ENCODE measurements at regions not wholly inside any gene's neighbourhood (a gene's known extent, or its start where the extent isn't known, plus 50 kb on each side); places are given as distances from the start of the nearest gene placed in this dataset.

GRCh38 chr1:56442290-56442877 is 137.0 kb downstream of the PLPP3 start:
- H3K4me3 ChIP-seq, result no peak overlapping the region
- H3K27me3 ChIP-seq, result no peaks in the 10 kb centered on the region
- H3K36me3 ChIP-seq, result no peaks in the 10 kb centered on the region
- no peak overlapping the region for H3K27ac ChIP-seq
- peaks cover 0 to 41% (median 25%) of the 10 kb centered on the region in 3 donors for H3K4me1 ChIP-seq
- WGBS, 2 donors, result 87 to 95% methylated on average over 2 of the region's 2 CpGs
- intact Hi-C loops (cut with DNase I), result no loop called here
- TF ChIP-seq POLR2A (IDR thresholded peaks at IDR 0.05), result no peak
- TF ChIP-seq, protein P1, sequence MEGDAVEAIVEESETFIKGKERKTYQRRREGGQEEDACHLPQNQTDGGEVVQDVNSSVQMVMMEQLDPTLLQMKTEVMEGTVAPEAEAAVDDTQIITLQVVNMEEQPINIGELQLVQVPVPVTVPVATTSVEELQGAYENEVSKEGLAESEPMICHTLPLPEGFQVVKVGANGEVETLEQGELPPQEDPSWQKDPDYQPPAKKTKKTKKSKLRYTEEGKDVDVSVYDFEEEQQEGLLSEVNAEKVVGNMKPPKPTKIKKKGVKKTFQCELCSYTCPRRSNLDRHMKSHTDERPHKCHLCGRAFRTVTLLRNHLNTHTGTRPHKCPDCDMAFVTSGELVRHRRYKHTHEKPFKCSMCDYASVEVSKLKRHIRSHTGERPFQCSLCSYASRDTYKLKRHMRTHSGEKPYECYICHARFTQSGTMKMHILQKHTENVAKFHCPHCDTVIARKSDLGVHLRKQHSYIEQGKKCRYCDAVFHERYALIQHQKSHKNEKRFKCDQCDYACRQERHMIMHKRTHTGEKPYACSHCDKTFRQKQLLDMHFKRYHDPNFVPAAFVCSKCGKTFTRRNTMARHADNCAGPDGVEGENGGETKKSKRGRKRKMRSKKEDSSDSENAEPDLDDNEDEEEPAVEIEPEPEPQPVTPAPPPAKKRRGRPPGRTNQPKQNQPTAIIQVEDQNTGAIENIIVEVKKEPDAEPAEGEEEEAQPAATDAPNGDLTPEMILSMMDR (IDR thresholded peaks at IDR 0.05), result no peak
- DNase-seq, result no peak
- H3K9me3 ChIP-seq, result no peaks in the 10 kb centered on the region

DNA sequence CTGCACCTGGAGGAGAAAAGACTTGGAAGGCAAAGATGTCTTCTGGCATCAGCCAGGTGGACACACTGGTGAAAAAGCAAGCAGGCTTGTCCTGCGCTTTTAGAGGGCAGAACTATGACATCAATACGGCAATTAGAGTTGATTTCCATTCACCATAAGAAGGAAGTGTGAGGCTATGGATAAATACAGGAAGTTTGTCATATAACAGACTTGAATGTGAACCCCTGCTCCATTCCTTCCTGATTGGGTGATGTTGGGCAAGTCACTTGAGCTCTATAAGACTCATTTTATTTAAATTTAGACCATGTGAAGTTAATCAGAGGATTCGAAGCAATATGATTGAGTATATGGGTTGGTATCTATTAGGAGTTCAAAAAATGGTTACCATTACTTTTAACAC is 137.8 kb downstream of the PLPP3 start:
- Histone ChIP-seq H3K4me3 (no peak overlapping the region), H3K36me3 (no peaks in the 10 kb centered on the region), H3K9me3 (no peaks in the 10 kb centered on the region), H3K27ac (no peak overlapping the region), H3K4me1 (peaks cover 0 to 33% (median 20%) of the 10 kb centered on the region in 3 donors), H3K27me3 (no peaks in the 10 kb centered on the region)
- no peak for DNase-seq
- 64 to 90% methylated on average over 3 of the region's 3 CpGs for WGBS, 2 donors
- no peak for TF ChIP-seq POLR2A (IDR thresholded peaks at IDR 0.05)
- TF ChIP-seq, protein P1 (IDR thresholded peaks at IDR 0.05), result no peak
- intact Hi-C loops (cut with DNase I), result no loop called here

- 16 to 23% methylated on average over 3 of the region's 4 CpGs for WGBS, 2 donors
- Histone ChIP-seq H3K27ac (peak overlapping the region in 1 of 4 donors; percentile 13), H3K4me3 (no peak overlapping the region), H3K4me1 (peaks cover 0 to 40% (median 20%) of the 10 kb centered on the region in 3 donors), H3K27me3 (no peaks in the 10 kb centered on the region), H3K9me3 (no peaks in the 10 kb centered on the region), H3K36me3 (no peaks in the 10 kb centered on the region)
- intact Hi-C loops (cut with DNase I), result no loop called here
- DNase-seq, result no peak
- no peak for TF ChIP-seq POLR2A (IDR thresholded peaks at IDR 0.05)
- TF ChIP-seq, protein P1 (IDR thresholded peaks at IDR 0.05), result no peak
These were observed 139.6 kb downstream of the PLPP3 start for GRCh38 chr1:56439610-56440264.

GRCh38 chr1:56438901-56439551 is 140.3 kb downstream of the PLPP3 start:
- DNase-seq, result no peak
- intact Hi-C loops (cut with DNase I), result no loop called here
- no peaks in the 10 kb centered on the region for H3K36me3 ChIP-seq
- H3K27me3 ChIP-seq, result no peaks in the 10 kb centered on the region
- 61 to 73% methylated on average over 2 to 4 of the region's 4 CpGs for WGBS, 2 donors
- peaks cover 3 to 47% (median 20%) of the 10 kb centered on the region in 3 donors for H3K4me1 ChIP-seq
- no peak for TF ChIP-seq POLR2A (IDR thresholded peaks at IDR 0.05)
- TF ChIP-seq, protein P1 (IDR thresholded peaks at IDR 0.05), result no peak
- H3K4me3 ChIP-seq, result no peak overlapping the region
- H3K27ac ChIP-seq, result peak overlapping the region in 1 of 4 donors; percentile 13
- H3K9me3 ChIP-seq, result no peaks in the 10 kb centered on the region

- intact Hi-C loops (cut with DNase I), result no loop called here
- H3K4me3 ChIP-seq, result no peak overlapping the region
- WGBS, 2 donors, result 0 to 35% methylated on average over 1 of the region's 1 CpG
These were observed 141.4 kb downstream of the PLPP3 start for GRCh38 chr1:56437959-56438358.

More at GRCh38 chr1:56437959-56438358, 141.4 kb downstream of the PLPP3 start:
- Histone ChIP-seq H3K4me1 (peaks cover 13 to 57% (median 29%) of the 10 kb centered on the region in 3 donors), H3K27ac (no peak overlapping the region), H3K9me3 (no peaks in the 10 kb centered on the region), H3K36me3 (no peaks in the 10 kb centered on the region), H3K27me3 (no peaks in the 10 kb centered on the region)
- DNase-seq, result no peak
- TF ChIP-seq, protein P1 (IDR thresholded peaks at IDR 0.05), result no peak
- TF ChIP-seq POLR2A (IDR thresholded peaks at IDR 0.05), result no peak
